GM23338 (cell line): ENCODE measurements at regions not wholly inside any gene's neighbourhood (a gene's known extent, or its start where the extent isn't known, plus 50 kb on each side); places are given as distances from the start of the nearest gene placed in this dataset.

Experiments used
- ATAC-seq: fragments of 200-7000 bp; cut with Tn5 transposase; 3 replicates; pipeline ENCODE4 v1.9.1; 2020
- DNase-seq: peaks from one replicate; pipeline ENCODE4 v3.0.0-alpha.2; 2015; ENCODE audit warnings: low spot score
- H2AFZ ChIP-seq: fragments of 200-600 bp; sonication (generic); 2 replicates; pipeline ENCODE4 v1.8.0; 2016; ENCODE audit warnings: antibody characterized with exemption, mild to moderate bottlenecking, moderate library complexity
- H3F3A ChIP-seq: fragments of 200-600 bp; sonication (generic); replicated peaks from 2 replicates; pipeline ENCODE4 v1.8.0; 2017; ENCODE audit warnings: antibody characterized with exemption, mixed run types, low read depth
- H3K27ac ChIP-seq: fragments of 200-600 bp; sonication (generic); 2 replicates; pipeline ENCODE4 v1.6.1; 2016; ENCODE audit warnings: low read depth
- H3K27me3 ChIP-seq: fragments of 200-600 bp; sonication (generic); 2 replicates; pipeline ENCODE4 v1.8.0; 2016; ENCODE audit warnings: mild to moderate bottlenecking, mixed run types, moderate library complexity; ENCODE audit not compliant: insufficient read depth
- H3K36me3 ChIP-seq: fragments of 200-600 bp; sonication (generic); 2 replicates; pipeline ENCODE4 v1.8.0; 2016; ENCODE audit warnings: mild to moderate bottlenecking; ENCODE audit not compliant: insufficient read depth
- H3K4me1 ChIP-seq: fragments of 200-600 bp; sonication (generic); 2 replicates; pipeline ENCODE4 v1.8.0; 2016; ENCODE audit warnings: mild to moderate bottlenecking, moderate library complexity; ENCODE audit not compliant: insufficient read depth
- H3K4me2 ChIP-seq: fragments of 200-600 bp; sonication (generic); 2 replicates; pipeline ENCODE4 v1.7.1; 2017; ENCODE audit warnings: mixed run types
- H3K4me3 ChIP-seq: fragments of 200-600 bp; sonication (generic); 2 replicates; pipeline ENCODE4 v1.6.1; 2016; ENCODE audit warnings: mixed run types
- H3K79me2 ChIP-seq: fragments of 200-600 bp; sonication (generic); replicated peaks from 2 replicates; pipeline ENCODE4 v1.8.0; 2017; ENCODE audit warnings: mild to moderate bottlenecking; ENCODE audit not compliant: insufficient read depth
- H3K9me2 ChIP-seq: fragments of 200-600 bp; sonication (generic); 2 replicates; pipeline ENCODE4 v1.8.0; 2017; ENCODE audit not compliant: insufficient read depth
- H4K20me1 ChIP-seq: fragments of 200-600 bp; sonication (generic); replicated peaks from 2 replicates; pipeline ENCODE4 v1.8.0; 2017; ENCODE audit warnings: mild to moderate bottlenecking; ENCODE audit not compliant: insufficient read depth
- H3K27ac Mint-ChIP-seq: 2 replicates; pipeline ENCODE4 v1.8.0; 2020; ENCODE audit warnings: inconsistent platforms, mild to moderate bottlenecking, moderate library complexity, mixed read lengths
- H3K27me3 Mint-ChIP-seq: 3 replicates; pipeline ENCODE4 v1.8.0; 2022; ENCODE audit warnings: low read depth, mild to moderate bottlenecking, moderate library complexity, mixed read lengths, inconsistent platforms; ENCODE audit not compliant: insufficient read depth, poor library complexity
- H3K36me3 Mint-ChIP-seq: 3 replicates; pipeline ENCODE4 v1.8.0; 2021; ENCODE audit warnings: low read depth, mild to moderate bottlenecking, inconsistent platforms, moderate library complexity, mixed read lengths
- H3K4me1 Mint-ChIP-seq: 3 replicates; pipeline ENCODE4 v1.8.0; 2020; ENCODE audit warnings: mild to moderate bottlenecking, inconsistent platforms, mixed read lengths
- H3K4me3 Mint-ChIP-seq: 3 replicates; pipeline ENCODE4 v1.8.0; 2021; ENCODE audit warnings: moderate library complexity, mild to moderate bottlenecking, inconsistent platforms, mixed read lengths
- H3K9me3 Mint-ChIP-seq: 3 replicates; pipeline ENCODE4 v1.8.0; 2020; ENCODE audit warnings: moderate library complexity, mild to moderate bottlenecking, inconsistent platforms, mixed read lengths
- CREB1 ChIP-seq: fragments of 250-450 bp; sonication (Bioruptor Pico); IDR thresholded peaks from 2 replicates; pipeline ENCODE4 v1.5.0; 2020; ENCODE audit warnings: low read depth, mild to moderate bottlenecking, moderate library complexity
- EZH2 ChIP-seq: fragments of 200-600 bp; sonication (generic); IDR thresholded peaks from one replicate; pipeline ENCODE4 v1.8.0; 2017; ENCODE audit warnings: antibody characterized with exemption, mild to moderate bottlenecking, low read depth; ENCODE audit not compliant: unreplicated experiment
- EZH2phosphoT487 ChIP-seq: fragments of 200-600 bp; sonication (generic); IDR thresholded peaks from one replicate; pipeline ENCODE4 v1.8.1; 2018; ENCODE audit warnings: antibody characterized with exemption; ENCODE audit not compliant: unreplicated experiment
- JUNB ChIP-seq: IDR thresholded peaks from one replicate; pipeline ENCODE4 v1.6.1; 2016; ENCODE audit warnings: antibody characterized with exemption; ENCODE audit not compliant: unreplicated experiment
- NANOG ChIP-seq: IDR thresholded peaks from 2 replicates; pipeline ENCODE4 v1.6.1; 2016; ENCODE audit warnings: antibody characterized with exemption, borderline replicate concordance
- POLR2AphosphoS5 ChIP-seq: IDR thresholded peaks from 2 replicates; pipeline ENCODE4 v1.6.1; 2016; ENCODE audit warnings: antibody characterized with exemption, low read depth
- REST ChIP-seq: IDR thresholded peaks from one replicate; pipeline ENCODE4 v1.6.1; 2018; ENCODE audit warnings: antibody characterized with exemption; ENCODE audit not compliant: unreplicated experiment
- STAT1 ChIP-seq: IDR thresholded peaks from one replicate; pipeline ENCODE4 v1.6.1; 2016; ENCODE audit warnings: antibody characterized with exemption; ENCODE audit not compliant: unreplicated experiment
- ZNF114 ChIP-seq: fragments of 250-450 bp; sonication (Bioruptor Pico); IDR thresholded peaks from 2 replicates; pipeline ENCODE4 v1.5.0; 2020; ENCODE audit warnings: mild to moderate bottlenecking, moderate library complexity
- ZNF331 ChIP-seq: fragments of 250-450 bp; sonication (Bioruptor Pico); IDR thresholded peaks from 2 replicates; pipeline ENCODE4 v1.5.0; 2020; ENCODE audit warnings: low read depth, mild to moderate bottlenecking, moderate library complexity
- TF ChIP-seq, protein P1 (sequence below), 2 experiments: fragments of 200-600 bp in 1 of 2; sonication (generic) in 1 of 2; conservative IDR thresholded peaks; 2 replicates each; pipeline versions ENCODE4 v1.5.1 to v1.6.1; 2016 to 2017; ENCODE audit warnings: antibody characterized with exemption in 2 of 2, low read depth in 2 of 2, mild to moderate bottlenecking in 2 of 2, moderate library complexity in 1 of 2
- TF ChIP-seq, protein P2 (sequence below): IDR thresholded peaks from 2 replicates; pipeline ENCODE4 v1.6.1; 2016; ENCODE audit warnings: antibody characterized with exemption

DNA sequence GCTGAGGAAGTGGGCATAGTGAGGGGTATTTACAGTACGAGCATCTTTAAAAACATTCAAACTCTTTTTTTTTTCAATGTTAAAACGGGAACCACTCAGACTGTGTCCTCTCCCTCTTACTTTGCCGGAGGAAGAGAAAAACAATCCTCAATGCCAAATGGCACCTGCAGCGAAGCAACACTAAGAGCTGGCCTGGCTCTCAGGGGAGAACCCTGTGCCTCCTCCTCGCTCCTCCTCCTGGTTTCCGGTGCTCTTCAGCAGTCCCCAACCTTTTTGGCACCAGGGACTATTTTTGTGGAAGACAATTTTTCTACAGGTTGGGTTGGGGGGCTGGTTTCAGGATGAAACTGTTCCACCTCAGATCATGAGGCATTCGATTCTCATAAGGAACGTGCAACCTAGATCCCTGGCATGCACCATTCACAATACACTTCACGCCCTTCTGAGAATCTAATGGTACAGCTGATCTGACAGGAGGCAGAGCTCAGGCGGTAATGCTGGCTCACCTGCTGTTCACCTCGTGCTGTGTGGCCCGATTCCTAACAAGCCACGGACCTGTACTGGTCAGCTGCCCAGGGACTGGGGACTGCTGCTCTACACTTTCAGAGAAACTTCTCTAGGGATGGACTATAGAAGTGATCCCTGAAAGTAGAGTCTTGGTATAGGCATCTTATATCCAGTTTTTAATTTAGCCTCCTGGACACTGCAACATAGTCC, 404.1 kb downstream of the RAPGEF2 start (continued):
- TF ChIP-seq REST: no peak
- no peak for TF ChIP-seq EZH2
- no peak for TF ChIP-seq STAT1
- TF ChIP-seq, protein P1, sequence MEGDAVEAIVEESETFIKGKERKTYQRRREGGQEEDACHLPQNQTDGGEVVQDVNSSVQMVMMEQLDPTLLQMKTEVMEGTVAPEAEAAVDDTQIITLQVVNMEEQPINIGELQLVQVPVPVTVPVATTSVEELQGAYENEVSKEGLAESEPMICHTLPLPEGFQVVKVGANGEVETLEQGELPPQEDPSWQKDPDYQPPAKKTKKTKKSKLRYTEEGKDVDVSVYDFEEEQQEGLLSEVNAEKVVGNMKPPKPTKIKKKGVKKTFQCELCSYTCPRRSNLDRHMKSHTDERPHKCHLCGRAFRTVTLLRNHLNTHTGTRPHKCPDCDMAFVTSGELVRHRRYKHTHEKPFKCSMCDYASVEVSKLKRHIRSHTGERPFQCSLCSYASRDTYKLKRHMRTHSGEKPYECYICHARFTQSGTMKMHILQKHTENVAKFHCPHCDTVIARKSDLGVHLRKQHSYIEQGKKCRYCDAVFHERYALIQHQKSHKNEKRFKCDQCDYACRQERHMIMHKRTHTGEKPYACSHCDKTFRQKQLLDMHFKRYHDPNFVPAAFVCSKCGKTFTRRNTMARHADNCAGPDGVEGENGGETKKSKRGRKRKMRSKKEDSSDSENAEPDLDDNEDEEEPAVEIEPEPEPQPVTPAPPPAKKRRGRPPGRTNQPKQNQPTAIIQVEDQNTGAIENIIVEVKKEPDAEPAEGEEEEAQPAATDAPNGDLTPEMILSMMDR (conservative IDR thresholded peaks at IDR 0.05; ENCODE audit: low read depth in 2 of 2): no peak
- no peak for TF ChIP-seq EZH2phosphoT487
- TF ChIP-seq, protein P2, sequence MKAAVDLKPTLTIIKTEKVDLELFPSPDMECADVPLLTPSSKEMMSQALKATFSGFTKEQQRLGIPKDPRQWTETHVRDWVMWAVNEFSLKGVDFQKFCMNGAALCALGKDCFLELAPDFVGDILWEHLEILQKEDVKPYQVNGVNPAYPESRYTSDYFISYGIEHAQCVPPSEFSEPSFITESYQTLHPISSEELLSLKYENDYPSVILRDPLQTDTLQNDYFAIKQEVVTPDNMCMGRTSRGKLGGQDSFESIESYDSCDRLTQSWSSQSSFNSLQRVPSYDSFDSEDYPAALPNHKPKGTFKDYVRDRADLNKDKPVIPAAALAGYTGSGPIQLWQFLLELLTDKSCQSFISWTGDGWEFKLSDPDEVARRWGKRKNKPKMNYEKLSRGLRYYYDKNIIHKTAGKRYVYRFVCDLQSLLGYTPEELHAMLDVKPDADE: no peak
- no peak for TF ChIP-seq ZNF114 (CRISPR knock-in tag)
- TF ChIP-seq ZNF331: no peak
- no peak for TF ChIP-seq POLR2AphosphoS5
- no peak for TF ChIP-seq CREB1 (CRISPR knock-in tag)

DNA sequence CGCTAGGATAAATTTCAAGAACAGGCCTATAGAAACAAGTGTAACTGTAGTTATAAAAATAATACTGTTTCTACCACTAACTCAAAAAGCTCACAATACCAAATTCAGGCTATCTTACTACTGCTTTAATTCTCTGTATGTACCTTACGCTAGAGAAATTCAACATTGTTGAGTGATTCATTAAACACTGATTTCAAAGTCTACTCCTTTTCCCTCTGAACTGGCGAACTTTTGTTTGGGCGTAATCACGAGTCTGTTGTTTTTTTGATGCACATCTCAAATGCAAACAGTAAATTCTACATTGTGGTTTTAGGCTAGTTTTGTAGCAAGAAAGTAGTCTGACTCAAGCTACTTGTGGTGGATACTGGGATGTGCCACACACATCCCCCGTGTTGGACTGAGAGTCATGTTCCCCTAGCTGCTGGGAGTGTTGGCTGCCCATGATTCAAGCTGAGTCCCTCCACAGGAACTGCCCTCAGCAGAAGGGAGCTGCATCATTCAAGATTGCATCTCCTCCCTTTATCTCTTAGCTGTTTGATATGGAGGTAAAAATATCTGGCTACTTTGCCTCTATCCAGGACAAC, 406.1 kb downstream of the RAPGEF2 start:
- no peak overlapping the region for H2AFZ ChIP-seq
- no peaks in the 10 kb centered on the region for H3K27me3 Mint-ChIP-seq
- ATAC-seq: no peak
- H3K4me1 ChIP-seq: peaks cover 14% of the 10 kb centered on the region
- H3K4me2 ChIP-seq: no peak overlapping the region
- 0 out of 3 replicates have a peak, but pooled peaks cover 3% of the 10 kb centered on the region for H3K9me3 Mint-ChIP-seq
- no peaks in the 10 kb centered on the region for H3F3A ChIP-seq
- no peaks in the 10 kb centered on the region for H3K36me3 Mint-ChIP-seq
- no peaks in the 10 kb centered on the region for H3K79me2 ChIP-seq
- peaks cover 12% of the 10 kb centered on the region for H3K4me1 Mint-ChIP-seq
- H3K36me3 ChIP-seq: no peaks in the 10 kb centered on the region
- H3K27ac ChIP-seq: no peak overlapping the region
- no peak overlapping the region for H3K4me3 ChIP-seq
- peaks cover 3% of the 10 kb centered on the region; the same call in 1 of the 2 replicates for H3K9me2 ChIP-seq
- no peak overlapping the region for H3K27ac Mint-ChIP-seq
- no peaks in the 10 kb centered on the region for H4K20me1 ChIP-seq
- no peak overlapping the region for H3K4me3 Mint-ChIP-seq
- no peak for DNase-seq
- H3K27me3 ChIP-seq: no peaks in the 10 kb centered on the region
- TF ChIP-seq CREB1 (CRISPR knock-in tag) (no peak), JUNB (no peak), EZH2 (no peak), STAT1 (no peak), NANOG (no peak), ZNF114 (CRISPR knock-in tag) (no peak), EZH2phosphoT487 (no peak)
- TF ChIP-seq, protein P1 (conservative IDR thresholded peaks at IDR 0.05; ENCODE audit: low read depth in 2 of 2): no peak
- TF ChIP-seq, protein P2: no peak
